ENCODE measurements at regions not wholly inside any gene's neighbourhood (a gene's known extent, or its start where the extent isn't known, plus 50 kb on each side); places are given as distances from the start of the nearest gene placed in this dataset.

DNA sequence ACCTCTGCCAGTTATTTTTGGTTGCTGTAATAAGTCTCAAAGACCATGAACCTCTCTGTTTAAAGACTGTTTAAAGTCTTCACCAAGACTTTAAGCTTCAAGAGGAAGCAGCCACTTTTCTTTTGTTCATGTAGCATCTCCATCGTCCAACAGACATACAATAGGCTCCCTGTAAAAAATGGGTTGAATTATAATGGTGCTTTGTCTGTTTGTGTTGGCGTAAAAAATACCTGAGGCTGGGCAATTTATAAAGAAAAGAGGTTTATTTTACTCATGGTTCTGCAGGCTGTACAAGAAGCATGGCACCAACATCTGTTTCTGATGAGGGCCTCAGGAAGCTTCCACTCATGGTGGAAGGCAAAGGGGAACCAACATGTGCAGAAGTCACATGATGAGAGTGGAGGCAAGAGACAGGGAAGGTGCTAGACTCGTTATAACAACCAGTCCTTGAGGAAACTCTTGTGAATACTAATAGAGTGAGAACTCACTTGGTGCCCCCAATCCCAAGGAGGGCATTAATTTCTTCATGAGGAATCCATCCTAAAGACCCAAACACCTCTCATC is 126.3 kb upstream of the RPS23 start:
- Histone ChIP-seq H3K36me3 (no peaks in the 10 kb centered on the region), H3K9me3 (peaks cover 0 to 31% (median 6%) of the 10 kb centered on the region in 4 donors), H3K4me1 (no peaks in the 10 kb centered on the region), H3K27ac (no peak overlapping the region), H3K4me3 (no peak overlapping the region), H3K27me3 (no peaks in the 10 kb centered on the region)
- WGBS, 2 donors: 76% methylated on average over 3 of the region's 3 CpGs
- no peak for TF ChIP-seq EP300 (IDR thresholded peaks at IDR 0.05)
- no peak for DNase-seq (ENCODE audit: low spot score in 2 of 2)

DNA sequence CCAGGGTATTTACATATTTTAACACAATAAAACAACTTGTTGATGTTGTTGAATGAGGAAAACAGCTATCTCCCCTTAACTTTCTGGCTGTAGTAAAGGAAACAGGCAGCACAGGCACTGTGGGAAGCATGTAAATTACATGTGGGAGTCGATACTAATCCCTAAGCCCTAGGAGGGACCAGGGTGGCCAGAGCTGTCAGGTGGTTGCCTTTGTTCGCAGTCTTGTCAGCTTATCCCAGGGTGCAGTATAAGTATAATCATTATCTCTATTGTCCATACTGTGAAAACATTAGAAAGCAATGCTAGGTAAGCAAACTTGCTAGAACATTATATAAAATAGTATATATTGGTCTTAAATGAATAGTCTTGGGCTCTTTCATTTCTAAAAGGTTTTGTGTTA is 125.6 kb upstream of the RPS23 start:
- Histone ChIP-seq H3K36me3 (no peaks in the 10 kb centered on the region), H3K4me3 (no peak overlapping the region), H3K27me3 (no peaks in the 10 kb centered on the region), H3K4me1 (no peaks in the 10 kb centered on the region), H3K27ac (no peak overlapping the region), H3K9me3 (peaks cover 0 to 31% (median 6%) of the 10 kb centered on the region in 4 donors)
- WGBS, 2 donors: 73 to 84% methylated on average over 2 of the region's 2 CpGs
- no peak for TF ChIP-seq POLR2A (IDR thresholded peaks at IDR 0.05)
- no peak for TF ChIP-seq EP300 (IDR thresholded peaks at IDR 0.05)
- TF ChIP-seq, protein P1, sequence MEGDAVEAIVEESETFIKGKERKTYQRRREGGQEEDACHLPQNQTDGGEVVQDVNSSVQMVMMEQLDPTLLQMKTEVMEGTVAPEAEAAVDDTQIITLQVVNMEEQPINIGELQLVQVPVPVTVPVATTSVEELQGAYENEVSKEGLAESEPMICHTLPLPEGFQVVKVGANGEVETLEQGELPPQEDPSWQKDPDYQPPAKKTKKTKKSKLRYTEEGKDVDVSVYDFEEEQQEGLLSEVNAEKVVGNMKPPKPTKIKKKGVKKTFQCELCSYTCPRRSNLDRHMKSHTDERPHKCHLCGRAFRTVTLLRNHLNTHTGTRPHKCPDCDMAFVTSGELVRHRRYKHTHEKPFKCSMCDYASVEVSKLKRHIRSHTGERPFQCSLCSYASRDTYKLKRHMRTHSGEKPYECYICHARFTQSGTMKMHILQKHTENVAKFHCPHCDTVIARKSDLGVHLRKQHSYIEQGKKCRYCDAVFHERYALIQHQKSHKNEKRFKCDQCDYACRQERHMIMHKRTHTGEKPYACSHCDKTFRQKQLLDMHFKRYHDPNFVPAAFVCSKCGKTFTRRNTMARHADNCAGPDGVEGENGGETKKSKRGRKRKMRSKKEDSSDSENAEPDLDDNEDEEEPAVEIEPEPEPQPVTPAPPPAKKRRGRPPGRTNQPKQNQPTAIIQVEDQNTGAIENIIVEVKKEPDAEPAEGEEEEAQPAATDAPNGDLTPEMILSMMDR (IDR thresholded peaks at IDR 0.05): no peak
- no peak for DNase-seq (ENCODE audit: low spot score in 2 of 2)

DNA sequence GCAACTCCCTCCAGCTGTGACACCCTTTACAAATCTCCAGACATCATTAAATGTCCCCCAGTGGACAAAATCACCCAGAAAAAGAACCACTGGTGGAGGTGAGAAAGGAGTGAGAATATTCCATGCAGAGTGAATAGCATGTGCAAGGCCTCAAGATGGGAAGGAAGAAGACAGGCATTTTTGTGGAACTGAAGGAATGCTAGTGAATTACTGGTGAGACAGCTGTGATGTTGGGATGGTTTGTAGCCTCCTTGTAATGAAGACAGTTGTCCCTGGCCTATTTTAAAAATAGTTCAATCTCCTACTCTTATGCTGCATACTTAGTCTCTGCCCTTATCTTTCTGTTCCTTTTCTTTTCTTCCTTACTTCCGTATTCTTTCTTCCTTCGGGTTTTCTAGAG is 124.9 kb upstream of the RPS23 start:
- H3K9me3 ChIP-seq: peaks cover 0 to 31% (median 6%) of the 10 kb centered on the region in 4 donors
- TF ChIP-seq EP300 (IDR thresholded peaks at IDR 0.05) (no peak), POLR2A (IDR thresholded peaks at IDR 0.05) (no peak)
- TF ChIP-seq, protein P1 (IDR thresholded peaks at IDR 0.05): no peak
- no peak overlapping the region for H3K4me3 ChIP-seq
- WGBS, 2 donors: 87 to 90% methylated on average over 2 of the region's 2 CpGs
- no peak for DNase-seq (ENCODE audit: low spot score in 2 of 2)
- H3K27me3 ChIP-seq: no peaks in the 10 kb centered on the region
- no peak overlapping the region for H3K27ac ChIP-seq
- no peaks in the 10 kb centered on the region for H3K36me3 ChIP-seq
- no peaks in the 10 kb centered on the region for H3K4me1 ChIP-seq

DNA sequence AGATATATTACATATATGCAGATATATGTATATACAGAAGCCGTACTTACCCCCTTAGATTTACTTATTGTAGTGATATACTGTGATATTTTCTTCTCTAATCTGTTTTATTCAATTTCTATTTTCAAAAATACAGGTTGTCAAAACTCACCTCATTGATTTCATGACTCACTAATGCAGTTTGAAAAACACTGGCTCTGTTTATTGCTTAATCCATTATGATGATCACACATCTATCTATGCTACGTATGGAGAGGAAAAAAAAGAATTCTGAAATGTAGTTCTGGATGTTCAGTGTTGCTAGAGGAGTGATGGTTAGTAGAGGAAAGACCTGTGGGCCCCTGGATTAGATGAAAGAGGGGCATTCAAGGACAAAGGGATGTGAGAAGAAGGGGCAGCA is 121.0 kb upstream of the RPS23 start:
- no peak overlapping the region for H3K4me3 ChIP-seq
- H3K27ac ChIP-seq: no peak overlapping the region
- no peaks in the 10 kb centered on the region for H3K36me3 ChIP-seq
- peaks cover 0 to 5% (median 0%) of the 10 kb centered on the region in 4 donors for H3K4me1 ChIP-seq
- no peaks in the 10 kb centered on the region for H3K27me3 ChIP-seq
- peaks cover 0 to 16% (median under 1%) of the 10 kb centered on the region in 4 donors for H3K9me3 ChIP-seq
- DNase-seq (ENCODE audit: low spot score in 2 of 2): no peak
- TF ChIP-seq EP300 (IDR thresholded peaks at IDR 0.05) (no peak), POLR2A (IDR thresholded peaks at IDR 0.05) (no peak)
- TF ChIP-seq, protein P1 (IDR thresholded peaks at IDR 0.05): no peak
- 92 to 93% methylated on average over 2 of the region's 2 CpGs for WGBS, 2 donors

DNA sequence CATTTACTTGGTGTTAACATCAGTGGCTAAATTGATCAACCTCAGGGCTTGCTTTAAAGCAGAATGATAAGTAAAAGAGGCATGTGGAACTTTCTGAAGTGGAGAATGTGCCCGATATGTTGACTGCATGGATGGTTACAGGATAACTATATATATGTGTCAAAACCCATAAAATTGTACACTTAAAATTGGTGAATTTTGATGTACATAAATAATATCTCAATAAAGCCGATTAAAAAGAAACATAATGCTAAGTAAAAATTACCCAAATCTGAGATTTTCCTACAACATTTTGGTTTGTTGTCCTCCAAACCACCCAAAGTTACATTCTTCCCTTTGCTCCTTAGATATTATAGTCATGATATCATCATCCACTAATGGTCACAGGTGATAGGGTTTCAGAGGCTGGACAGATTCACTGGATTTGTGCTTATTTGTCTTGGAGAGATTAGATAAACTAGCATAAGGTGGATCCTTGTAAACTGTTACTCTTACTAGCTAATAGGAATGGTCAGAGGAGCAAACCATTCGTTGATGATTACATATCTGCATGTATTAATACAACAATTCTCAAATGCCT is 119.7 kb upstream of the RPS23 start:
- DNase-seq (ENCODE audit: low spot score in 2 of 2): no peak
- Histone ChIP-seq H3K4me1 (peaks cover 0 to 5% (median 0%) of the 10 kb centered on the region in 4 donors), H3K27me3 (no peaks in the 10 kb centered on the region), H3K9me3 (peaks cover 0 to 3% (median 0%) of the 10 kb centered on the region in 4 donors), H3K36me3 (no peaks in the 10 kb centered on the region), H3K27ac (no peak overlapping the region), H3K4me3 (no peak overlapping the region)
- WGBS, 2 donors: 92% methylated on average over 3 of the region's 3 CpGs
- TF ChIP-seq POLR2A (IDR thresholded peaks at IDR 0.05) (no peak), EP300 (IDR thresholded peaks at IDR 0.05) (no peak)
- TF ChIP-seq, protein P1 (IDR thresholded peaks at IDR 0.05): no peak

Measured in tibial nerve (tissue), 4 donors.